Keratinocyte (primary cell): ENCODE measurements at regions not wholly inside any gene's neighbourhood (a gene's known extent, or its start where the extent isn't known, plus 50 kb on each side); places are given as distances from the start of the nearest gene placed in this dataset.

ENCODE experiments used
- EZH2 ChIP-seq: IDR thresholded peaks from one replicate; pipeline ENCODE4 v1.6.1; 2012; ENCODE audit warnings: inconsistent platforms, mild to moderate bottlenecking, low read length, moderate library complexity
- TF ChIP-seq, protein P1 (sequence below), 3 experiments: IDR thresholded peaks in 1 of 3; conservative IDR thresholded peaks in 1 of 3; optimal IDR thresholded peaks in 1 of 3; 2 replicates in 2 of 3; 3 replicates in 1 of 3; pipeline versions ENCODE3 to v1.5.1; 2011; ENCODE audit warnings: low read length in 3 of 3, mild to moderate bottlenecking in 3 of 3, moderate library complexity in 2 of 3, control low read depth in 1 of 3, inconsistent platforms in 1 of 3; ENCODE audit not compliant: insufficient read depth in 2 of 3; ENCODE audit errors: extremely low read depth in 1 of 3

DNA sequence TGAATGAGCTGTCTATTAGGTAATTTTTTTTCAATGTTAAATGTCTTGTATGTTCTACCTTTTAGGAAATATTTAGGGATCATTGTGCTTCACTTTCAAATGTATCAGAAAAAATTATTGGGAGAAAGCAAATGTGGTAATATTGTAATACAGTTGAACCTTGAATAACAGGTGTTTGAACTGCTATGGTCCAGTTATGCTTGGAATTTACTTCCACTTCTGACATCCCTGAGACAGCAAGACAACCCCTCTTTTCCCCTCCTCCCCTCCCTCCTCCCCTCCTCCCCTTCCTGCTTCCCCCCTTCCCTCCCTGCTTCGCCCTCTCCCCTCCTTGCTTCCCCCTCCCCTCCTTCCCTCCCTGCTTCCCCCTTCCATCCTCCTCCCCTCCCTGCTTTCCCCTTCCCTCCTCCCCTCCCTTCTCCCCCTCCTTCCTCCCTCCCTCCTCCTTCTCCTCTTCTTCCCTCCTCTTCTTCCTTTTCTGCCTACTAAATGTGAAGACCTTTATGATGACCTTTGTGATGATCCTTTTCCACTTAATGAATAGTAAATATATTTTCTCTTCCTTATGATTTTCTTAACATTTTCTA lies 146.6 kb downstream of the FGF1 start:
- TF ChIP-seq, protein P1, sequence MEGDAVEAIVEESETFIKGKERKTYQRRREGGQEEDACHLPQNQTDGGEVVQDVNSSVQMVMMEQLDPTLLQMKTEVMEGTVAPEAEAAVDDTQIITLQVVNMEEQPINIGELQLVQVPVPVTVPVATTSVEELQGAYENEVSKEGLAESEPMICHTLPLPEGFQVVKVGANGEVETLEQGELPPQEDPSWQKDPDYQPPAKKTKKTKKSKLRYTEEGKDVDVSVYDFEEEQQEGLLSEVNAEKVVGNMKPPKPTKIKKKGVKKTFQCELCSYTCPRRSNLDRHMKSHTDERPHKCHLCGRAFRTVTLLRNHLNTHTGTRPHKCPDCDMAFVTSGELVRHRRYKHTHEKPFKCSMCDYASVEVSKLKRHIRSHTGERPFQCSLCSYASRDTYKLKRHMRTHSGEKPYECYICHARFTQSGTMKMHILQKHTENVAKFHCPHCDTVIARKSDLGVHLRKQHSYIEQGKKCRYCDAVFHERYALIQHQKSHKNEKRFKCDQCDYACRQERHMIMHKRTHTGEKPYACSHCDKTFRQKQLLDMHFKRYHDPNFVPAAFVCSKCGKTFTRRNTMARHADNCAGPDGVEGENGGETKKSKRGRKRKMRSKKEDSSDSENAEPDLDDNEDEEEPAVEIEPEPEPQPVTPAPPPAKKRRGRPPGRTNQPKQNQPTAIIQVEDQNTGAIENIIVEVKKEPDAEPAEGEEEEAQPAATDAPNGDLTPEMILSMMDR (optimal IDR thresholded peaks at IDR 0.05 in 1 of 3, IDR thresholded peaks at IDR 0.05 in 1 of 3, conservative IDR thresholded peaks at IDR 0.05 in 1 of 3; ENCODE audit: extremely low read depth in 1 of 3, insufficient read depth in 2 of 3, low read length in 3 of 3) = no peak
- no peak for TF ChIP-seq EZH2
